Activated T-cell treated with anti-CD3 and anti-CD28 coated beads, Interleukin-2, amount 50 U/mL, for 4 hours (primary cell): ENCODE measurements at regions not wholly inside any gene's neighbourhood (a gene's known extent, or its start where the extent isn't known, plus 50 kb on each side); places are given as distances from the start of the nearest gene placed in this dataset.

Experiments used
- ATAC-seq, 2 donors: fragments of 200-7000 bp; cut with Tn5 transposase; one replicate each; pipeline ENCODE4 v1.10.0; 2021
- DNase-seq: peaks from one replicate; pipeline ENCODE4 v3.0.0-alpha.2; 2020
- H3K27me3 Mint-ChIP-seq: one replicate; pipeline ENCODE4 v1.8.0; 2021; ENCODE audit warnings: low read depth, mixed read lengths
- H3K36me3 Mint-ChIP-seq: one replicate; pipeline ENCODE4 v1.8.0; 2022; ENCODE audit warnings: mixed read lengths; ENCODE audit not compliant: insufficient read depth
- H3K4me1 Mint-ChIP-seq: one replicate; pipeline ENCODE4 v1.8.0; 2021; ENCODE audit warnings: low read depth, mixed read lengths
- H3K4me3 Mint-ChIP-seq: one replicate; pipeline ENCODE4 v1.8.0; 2021; ENCODE audit warnings: mild to moderate bottlenecking, moderate library complexity, mixed read lengths
- H3K9me3 Mint-ChIP-seq: one replicate; pipeline ENCODE4 v1.8.0; 2021; ENCODE audit warnings: mixed read lengths

- no peaks in the 10 kb centered on the region for H3K4me1 Mint-ChIP-seq
- DNase-seq (no peak), ATAC-seq (no peak)
- H3K36me3 Mint-ChIP-seq, result no peaks in the 10 kb centered on the region
- H3K9me3 Mint-ChIP-seq, result peaks cover 17% of the 10 kb centered on the region
- no peaks in the 10 kb centered on the region for H3K27me3 Mint-ChIP-seq
- no peak overlapping the region for H3K4me3 Mint-ChIP-seq
Measured at GRCh38 chr16:65679785-65680184, 557.9 kb upstream of the CDH11 start.

- Mint-ChIP-seq H3K9me3 (peaks cover 8% of the 10 kb centered on the region), H3K27me3 (no peaks in the 10 kb centered on the region), H3K36me3 (no peaks in the 10 kb centered on the region), H3K4me3 (no peak overlapping the region), H3K4me1 (no peaks in the 10 kb centered on the region)
- ATAC-seq, result no peak
- DNase-seq, result no peak
Measured at GRCh38 chr16:65675161-65675560, 553.3 kb upstream of the CDH11 start.

GRCh38 chr16:65672960-65673359 is 551.1 kb upstream of the CDH11 start:
- H3K27me3 Mint-ChIP-seq, result no peaks in the 10 kb centered on the region

GRCh38 chr16:65671071-65671470 is 549.2 kb upstream of the CDH11 start:
- H3K9me3 Mint-ChIP-seq, result peaks cover 5% of the 10 kb centered on the region
- no peaks in the 10 kb centered on the region for H3K4me1 Mint-ChIP-seq
- DNase-seq (no peak), ATAC-seq (no peak)
- H3K36me3 Mint-ChIP-seq, result no peaks in the 10 kb centered on the region
- no peaks in the 10 kb centered on the region for H3K27me3 Mint-ChIP-seq
- no peak overlapping the region for H3K4me3 Mint-ChIP-seq

More at GRCh38 chr16:65672960-65673359, 551.1 kb upstream of the CDH11 start:
- no peak for ATAC-seq
- DNase-seq, result no peak
- no peak overlapping the region for H3K4me3 Mint-ChIP-seq
- peaks cover 5% of the 10 kb centered on the region for H3K9me3 Mint-ChIP-seq
- no peaks in the 10 kb centered on the region for H3K36me3 Mint-ChIP-seq
- no peaks in the 10 kb centered on the region for H3K4me1 Mint-ChIP-seq

GRCh38 chr16:65668064-65668595 is 546.3 kb upstream of the CDH11 start:
- Mint-ChIP-seq H3K4me1 (no peaks in the 10 kb centered on the region), H3K36me3 (no peaks in the 10 kb centered on the region), H3K27me3 (no peaks in the 10 kb centered on the region), H3K9me3 (peaks cover 22% of the 10 kb centered on the region), H3K4me3 (no peak overlapping the region)
- DNase-seq, result no peak
- ATAC-seq, result no peak

- Mint-ChIP-seq H3K4me1 (no peaks in the 10 kb centered on the region), H3K27me3 (no peaks in the 10 kb centered on the region), H3K9me3 (peaks cover 24% of the 10 kb centered on the region), H3K36me3 (no peaks in the 10 kb centered on the region), H3K4me3 (no peak overlapping the region)
- DNase-seq (no peak), ATAC-seq (no peak)
Measured at GRCh38 chr16:65667011-65667578, 545.2 kb upstream of the CDH11 start.

GRCh38 chr16:65666132-65666941 is 544.5 kb upstream of the CDH11 start:
- no peaks in the 10 kb centered on the region for H3K4me1 Mint-ChIP-seq
- DNase-seq, result no peak
- no peak overlapping the region for H3K4me3 Mint-ChIP-seq
- no peaks in the 10 kb centered on the region for H3K27me3 Mint-ChIP-seq
- peaks cover 27% of the 10 kb centered on the region for H3K9me3 Mint-ChIP-seq
- no peaks in the 10 kb centered on the region for H3K36me3 Mint-ChIP-seq
- ATAC-seq, result no peak

GRCh38 chr16:65665586-65665985 is 543.7 kb upstream of the CDH11 start:
- DNase-seq, result no peak
- ATAC-seq, result no peak
- no peaks in the 10 kb centered on the region for H3K27me3 Mint-ChIP-seq
- H3K4me1 Mint-ChIP-seq, result no peaks in the 10 kb centered on the region
- no peaks in the 10 kb centered on the region for H3K36me3 Mint-ChIP-seq
- H3K4me3 Mint-ChIP-seq, result no peak overlapping the region
- peaks cover 34% of the 10 kb centered on the region for H3K9me3 Mint-ChIP-seq

- Mint-ChIP-seq H3K36me3 (no peaks in the 10 kb centered on the region), H3K4me3 (no peak overlapping the region), H3K27me3 (peaks cover under 1% of the 10 kb centered on the region), H3K9me3 (peaks cover 29% of the 10 kb centered on the region), H3K4me1 (no peaks in the 10 kb centered on the region)
- ATAC-seq, result no peak
- no peak for DNase-seq
Measured at GRCh38 chr16:65663774-65664173, 541.9 kb upstream of the CDH11 start.

- Mint-ChIP-seq H3K4me3 (no peak overlapping the region), H3K27me3 (peaks cover 4% of the 10 kb centered on the region), H3K9me3 (peaks cover 32% of the 10 kb centered on the region), H3K4me1 (no peaks in the 10 kb centered on the region), H3K36me3 (no peaks in the 10 kb centered on the region)
- DNase-seq (no peak), ATAC-seq (no peak)
Measured at GRCh38 chr16:65662256-65662655, 540.4 kb upstream of the CDH11 start.

- peaks cover 32% of the 10 kb centered on the region for H3K9me3 Mint-ChIP-seq
- H3K4me1 Mint-ChIP-seq, result no peaks in the 10 kb centered on the region
- DNase-seq (no peak), ATAC-seq (no peak)
- H3K27me3 Mint-ChIP-seq, result peaks cover 4% of the 10 kb centered on the region
- H3K36me3 Mint-ChIP-seq, result no peaks in the 10 kb centered on the region
- no peak overlapping the region for H3K4me3 Mint-ChIP-seq
Measured at GRCh38 chr16:65661558-65661957, 539.7 kb upstream of the CDH11 start.

GRCh38 chr16:65660390-65660789 is 538.5 kb upstream of the CDH11 start:
- no peaks in the 10 kb centered on the region for H3K36me3 Mint-ChIP-seq
- peaks cover 4% of the 10 kb centered on the region for H3K27me3 Mint-ChIP-seq
- ATAC-seq (no peak), DNase-seq (no peak)
- H3K9me3 Mint-ChIP-seq, result peaks cover 27% of the 10 kb centered on the region
- no peaks in the 10 kb centered on the region for H3K4me1 Mint-ChIP-seq
- H3K4me3 Mint-ChIP-seq, result no peak overlapping the region

GRCh38 chr16:65659758-65660157 is 537.9 kb upstream of the CDH11 start:
- Mint-ChIP-seq H3K4me3 (no peak overlapping the region), H3K4me1 (no peaks in the 10 kb centered on the region)
- no peak for ATAC-seq

GRCh38 chr16:65658787-65659220 is 536.9 kb upstream of the CDH11 start:
- ATAC-seq (no peak), DNase-seq (no peak)
- Mint-ChIP-seq H3K36me3 (no peaks in the 10 kb centered on the region), H3K4me3 (no peak overlapping the region), H3K4me1 (no peaks in the 10 kb centered on the region), H3K9me3 (peaks cover 21% of the 10 kb centered on the region), H3K27me3 (peaks cover 4% of the 10 kb centered on the region)

More at GRCh38 chr16:65659758-65660157, 537.9 kb upstream of the CDH11 start:
- Mint-ChIP-seq H3K27me3 (peaks cover 4% of the 10 kb centered on the region), H3K36me3 (no peaks in the 10 kb centered on the region), H3K9me3 (peaks cover 27% of the 10 kb centered on the region)
- DNase-seq, result no peak

GRCh38 chr16:65658349-65658748 is 536.5 kb upstream of the CDH11 start:
- Mint-ChIP-seq H3K4me1 (no peaks in the 10 kb centered on the region), H3K4me3 (no peak overlapping the region), H3K27me3 (peaks cover 4% of the 10 kb centered on the region), H3K9me3 (peaks cover 17% of the 10 kb centered on the region), H3K36me3 (no peaks in the 10 kb centered on the region)
- ATAC-seq (no peak), DNase-seq (no peak)
